GM10266 (cell line): ENCODE measurements at regions not wholly inside any gene's neighbourhood (a gene's known extent, or its start where the extent isn't known, plus 50 kb on each side); places are given as distances from the start of the nearest gene placed in this dataset.

Experiments
- DNase-seq: peaks from one replicate; pipeline ENCODE4 v3.0.0; 2012; ENCODE audit errors: extremely low spot score
- CTCF ChIP-seq: IDR thresholded peaks from 2 replicates; pipeline ENCODE4 v1.5.1; 2012; ENCODE audit warnings: mild to moderate bottlenecking, low read depth; ENCODE audit not compliant: control insufficient read depth, insufficient read depth; ENCODE audit errors: missing control alignments

- no peak for TF ChIP-seq CTCF
- no peak for DNase-seq
Measured at GRCh38 chr4:132383571-132384199, 765.4 kb upstream of the PCDH10 start.

- DNase-seq = no peak
- TF ChIP-seq CTCF = no peak
Measured at GRCh38 chr4:132384709-132385108, 764.4 kb upstream of the PCDH10 start.

GRCh38 chr4:132386130-132386529, 763.0 kb upstream of the PCDH10 start:
- no peak for DNase-seq
- TF ChIP-seq CTCF = no peak

- DNase-seq = no peak
Measured at GRCh38 chr4:132387060-132387459, 762.0 kb upstream of the PCDH10 start.

GRCh38 chr4:132395561-132395960, 753.5 kb upstream of the PCDH10 start:
- no peak for DNase-seq
- no peak for TF ChIP-seq CTCF

More at GRCh38 chr4:132387060-132387459, 762.0 kb upstream of the PCDH10 start:
- no peak for TF ChIP-seq CTCF

- DNase-seq = no peak
- no peak for TF ChIP-seq CTCF
Measured at GRCh38 chr4:132396636-132397035, 752.5 kb upstream of the PCDH10 start.

- DNase-seq = no peak
- no peak for TF ChIP-seq CTCF
Measured at GRCh38 chr4:132417220-132417619, 731.9 kb upstream of the PCDH10 start.
